ENCODE measurements at regions not wholly inside any gene's neighbourhood (a gene's known extent, or its start where the extent isn't known, plus 50 kb on each side); places are given as distances from the start of the nearest gene placed in this dataset.

GRCh38 chr14:55942826-55943225, 175.4 kb upstream of the PELI2 start:
- no peak overlapping the region for H3K4me3 ChIP-seq (ENCODE audit: control insufficient read depth, low read depth, low read length)
- no peak for DNase-seq (ENCODE audit: low read depth)
- no peak for TF ChIP-seq CTCF (IDR thresholded peaks at IDR 0.05; ENCODE audit: control insufficient read depth, insufficient read depth, low read depth, low read length, missing control alignments)

GRCh38 chr14:55944757-55945156, 173.5 kb upstream of the PELI2 start:
- TF ChIP-seq CTCF (IDR thresholded peaks at IDR 0.05; ENCODE audit: control insufficient read depth, insufficient read depth, low read depth, low read length, missing control alignments), result no peak
- no peak overlapping the region for H3K4me3 ChIP-seq (ENCODE audit: control insufficient read depth, low read depth, low read length)
- no peak for DNase-seq (ENCODE audit: low read depth)

- no peak for TF ChIP-seq CTCF (IDR thresholded peaks at IDR 0.05; ENCODE audit: control insufficient read depth, insufficient read depth, low read depth, low read length, missing control alignments)
- no peak overlapping the region for H3K4me3 ChIP-seq (ENCODE audit: control insufficient read depth, low read depth, low read length)
- DNase-seq (ENCODE audit: low read depth), result no peak
These were observed 172.0 kb upstream of the PELI2 start for GRCh38 chr14:55946231-55946630.

- no peak overlapping the region for H3K4me3 ChIP-seq (ENCODE audit: control insufficient read depth, low read depth, low read length)
- DNase-seq (ENCODE audit: low read depth), result no peak
- no peak for TF ChIP-seq CTCF (IDR thresholded peaks at IDR 0.05; ENCODE audit: control insufficient read depth, insufficient read depth, low read depth, low read length, missing control alignments)
These were observed 169.8 kb upstream of the PELI2 start for GRCh38 chr14:55948399-55948798.

GRCh38 chr14:55949708-55950107, 168.5 kb upstream of the PELI2 start:
- TF ChIP-seq CTCF (IDR thresholded peaks at IDR 0.05; ENCODE audit: control insufficient read depth, insufficient read depth, low read depth, low read length, missing control alignments), result no peak
- no peak for DNase-seq (ENCODE audit: low read depth)
- no peak overlapping the region for H3K4me3 ChIP-seq (ENCODE audit: control insufficient read depth, low read depth, low read length)

GRCh38 chr14:55950135-55950534, 168.1 kb upstream of the PELI2 start:
- no peak overlapping the region for H3K4me3 ChIP-seq (ENCODE audit: control insufficient read depth, low read depth, low read length)
- DNase-seq (ENCODE audit: low read depth), result no peak
- TF ChIP-seq CTCF (IDR thresholded peaks at IDR 0.05; ENCODE audit: control insufficient read depth, insufficient read depth, low read depth, low read length, missing control alignments), result no peak

Data from AG09309 (cell line).